ENCODE measurements at regions not wholly inside any gene's neighbourhood (a gene's known extent, or its start where the extent isn't known, plus 50 kb on each side); places are given as distances from the start of the nearest gene placed in this dataset.

DNA sequence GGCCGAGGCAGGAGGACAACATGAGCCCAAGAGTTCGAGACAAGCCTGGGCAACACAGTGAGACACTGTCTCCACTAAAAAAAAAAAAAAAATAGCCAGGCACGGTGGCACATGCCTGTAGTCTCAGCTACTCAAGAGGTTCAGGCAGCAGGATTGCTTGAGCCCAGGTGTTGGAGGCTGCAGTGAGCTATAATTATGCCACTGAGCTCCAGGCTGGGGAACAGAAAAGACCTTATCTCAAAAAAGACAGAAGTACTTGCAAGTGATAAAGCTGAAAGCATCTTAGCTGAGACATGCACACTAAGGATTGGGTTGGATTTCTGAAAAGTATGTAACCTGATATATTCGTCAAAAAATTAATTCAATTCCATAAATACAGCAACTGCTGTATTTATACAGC is 68.4 kb downstream of the PPP1R3C start:
- TF ChIP-seq EP300 (IDR thresholded peaks at IDR 0.05) (no peak), POLR2AphosphoS5 (IDR thresholded peaks at IDR 0.05) (no peak)
- TF ChIP-seq, protein P1, sequence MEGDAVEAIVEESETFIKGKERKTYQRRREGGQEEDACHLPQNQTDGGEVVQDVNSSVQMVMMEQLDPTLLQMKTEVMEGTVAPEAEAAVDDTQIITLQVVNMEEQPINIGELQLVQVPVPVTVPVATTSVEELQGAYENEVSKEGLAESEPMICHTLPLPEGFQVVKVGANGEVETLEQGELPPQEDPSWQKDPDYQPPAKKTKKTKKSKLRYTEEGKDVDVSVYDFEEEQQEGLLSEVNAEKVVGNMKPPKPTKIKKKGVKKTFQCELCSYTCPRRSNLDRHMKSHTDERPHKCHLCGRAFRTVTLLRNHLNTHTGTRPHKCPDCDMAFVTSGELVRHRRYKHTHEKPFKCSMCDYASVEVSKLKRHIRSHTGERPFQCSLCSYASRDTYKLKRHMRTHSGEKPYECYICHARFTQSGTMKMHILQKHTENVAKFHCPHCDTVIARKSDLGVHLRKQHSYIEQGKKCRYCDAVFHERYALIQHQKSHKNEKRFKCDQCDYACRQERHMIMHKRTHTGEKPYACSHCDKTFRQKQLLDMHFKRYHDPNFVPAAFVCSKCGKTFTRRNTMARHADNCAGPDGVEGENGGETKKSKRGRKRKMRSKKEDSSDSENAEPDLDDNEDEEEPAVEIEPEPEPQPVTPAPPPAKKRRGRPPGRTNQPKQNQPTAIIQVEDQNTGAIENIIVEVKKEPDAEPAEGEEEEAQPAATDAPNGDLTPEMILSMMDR (IDR thresholded peaks at IDR 0.05): no peak
